IMR-90 (cell line): ENCODE measurements at regions not wholly inside any gene's neighbourhood (a gene's known extent, or its start where the extent isn't known, plus 50 kb on each side); places are given as distances from the start of the nearest gene placed in this dataset.
A peak's percentile ranks its signal among the peaks of the same experiment; 100 is the strongest.

Source experiments
- ATAC-seq: fragments of 200-7000 bp; cut with Tn5 transposase; 2 replicates; pipeline ENCODE4 v1.9.1; 2020; ENCODE audit warnings: low read depth, mild to moderate bottlenecking, moderate library complexity
- BruUV-seq: library from RNA; stranded (reverse); fragments of 400-500 nt; replicated peaks from 2 replicates; lab custom pipeline; 2021; lab: Mats Ljungman, UMichigan
- CTCF ChIA-PET: fragments of 300-600 bp; formaldehyde crosslinking; extraction: SDS; loops from one replicate; lab custom pipeline; 2021; ENCODE audit warnings: antibody characterized with exemption; lab: Yijun Ruan, JAX
- POLR2A ChIA-PET: fragments of 300-600 bp; sonication (Branson Sonifier 250); formaldehyde crosslinking; loops from one replicate; lab custom pipeline; 2022; ENCODE audit warnings: antibody characterized with exemption; ENCODE audit not compliant: unreplicated experiment; lab: Charles Lee
- DNase-seq: peaks from one replicate; pipeline ENCODE4 v3.0.0; 2013
- H2AFZ ChIP-seq: replicated peaks from 2 replicates; pipeline ENCODE3; 2013; ENCODE audit warnings: low read length, mild to moderate bottlenecking; ENCODE audit not compliant: poor library complexity
- H2AK5ac ChIP-seq: 2 replicates; pipeline ENCODE4 v1.6.1; 2013; ENCODE audit warnings: low read depth, low read length, inconsistent platforms
- H2AK9ac ChIP-seq: replicated peaks from 2 replicates; pipeline ENCODE3; 2013; ENCODE audit warnings: mild to moderate bottlenecking, low read depth, low read length, moderate library complexity; ENCODE audit not compliant: poor library complexity
- H2BK120ac ChIP-seq: 2 replicates; pipeline ENCODE4 v1.6.1; 2013; ENCODE audit warnings: low read depth, low read length, inconsistent platforms
- H2BK15ac ChIP-seq: 3 replicates; pipeline ENCODE4 v1.6.1; 2013; ENCODE audit warnings: low read depth, low read length, inconsistent platforms
- H2BK20ac ChIP-seq: 2 replicates; pipeline ENCODE4 v1.6.1; 2013; ENCODE audit warnings: low read depth, mild to moderate bottlenecking, inconsistent platforms, low read length, moderate library complexity
- H2BK5ac ChIP-seq: 2 replicates; pipeline ENCODE4 v1.6.1; 2013; ENCODE audit warnings: mild to moderate bottlenecking, low read depth, low read length, inconsistent platforms; ENCODE audit not compliant: poor library complexity, severe bottlenecking
- H3K14ac ChIP-seq: replicated peaks from 2 replicates; pipeline ENCODE4 v1.6.1; 2013; ENCODE audit warnings: low read depth, low read length, inconsistent platforms
- H3K18ac ChIP-seq: 2 replicates; pipeline ENCODE4 v1.6.1; 2013; ENCODE audit warnings: low read depth, low read length, control low read depth
- H3K23ac ChIP-seq: 2 replicates; pipeline ENCODE4 v1.6.1; 2013; ENCODE audit warnings: low read depth, low read length, inconsistent platforms
- H3K27ac ChIP-seq: 2 replicates; pipeline ENCODE4 v1.5.1; 2013; ENCODE audit warnings: mild to moderate bottlenecking, control low read depth, low read length; ENCODE audit not compliant: insufficient read depth
- H3K27me3 ChIP-seq: 2 replicates; pipeline ENCODE4 v1.6.1; 2013; ENCODE audit warnings: low read length; ENCODE audit not compliant: control insufficient read depth, insufficient read depth
- H3K36me3 ChIP-seq: 2 replicates; pipeline ENCODE4 v1.6.1; 2013; ENCODE audit warnings: low read length, mixed read lengths; ENCODE audit not compliant: control insufficient read depth, insufficient read depth
- H3K4ac ChIP-seq: 2 replicates; pipeline ENCODE4 v1.6.1; 2013; ENCODE audit warnings: low read depth, low read length, inconsistent platforms
- H3K4me1 ChIP-seq: 2 replicates; pipeline ENCODE4 v1.6.1; 2013; ENCODE audit warnings: low read length, mixed read lengths; ENCODE audit not compliant: control insufficient read depth, insufficient read depth
- H3K4me2 ChIP-seq: 2 replicates; pipeline ENCODE4 v1.6.1; 2013; ENCODE audit warnings: low read depth, mild to moderate bottlenecking, control low read depth, low read length, moderate library complexity
- H3K4me3 ChIP-seq: 2 replicates; pipeline ENCODE4 v1.5.1; 2013; ENCODE audit warnings: low read depth, mild to moderate bottlenecking, control low read depth, low read length, moderate library complexity; ENCODE audit not compliant: insufficient read depth
- H3K56ac ChIP-seq: 2 replicates; pipeline ENCODE4 v1.6.1; 2013; ENCODE audit warnings: low read length, inconsistent platforms; ENCODE audit not compliant: insufficient read depth; ENCODE audit errors: extremely low read depth
- H3K79me1 ChIP-seq, 2 experiments: 2 replicates each; pipeline ENCODE4 v1.6.1; 2013; ENCODE audit warnings: low read length in 2 of 2, inconsistent platforms in 1 of 2, low read depth in 1 of 2
- H3K9ac ChIP-seq: 2 replicates; pipeline ENCODE4 v1.6.1; 2013; ENCODE audit warnings: low read depth, low read length, control low read depth
- H3K9me1 ChIP-seq: 2 replicates; pipeline ENCODE4 v1.6.1; 2013; ENCODE audit warnings: low read length, inconsistent platforms; ENCODE audit not compliant: insufficient read depth
- H3K9me3 ChIP-seq: 2 replicates; pipeline ENCODE4 v1.6.1; 2013; ENCODE audit warnings: low read length; ENCODE audit not compliant: control insufficient read depth, insufficient read depth
- H4K20me1 ChIP-seq: 2 replicates; pipeline ENCODE4 v1.6.1; 2013; ENCODE audit warnings: low read length, inconsistent platforms; ENCODE audit not compliant: insufficient read depth
- H4K5ac ChIP-seq: 2 replicates; pipeline ENCODE4 v1.6.1; 2013; ENCODE audit warnings: mild to moderate bottlenecking, low read depth, low read length, control low read depth
- H4K8ac ChIP-seq, 2 experiments: 2 replicates each; pipeline ENCODE4 v1.6.1; 2013; ENCODE audit warnings: low read depth in 2 of 2, low read length in 2 of 2, control low read depth in 1 of 2, inconsistent platforms in 1 of 2
- H4K91ac ChIP-seq: 2 replicates; pipeline ENCODE4 v1.6.1; 2013; ENCODE audit warnings: low read depth, low read length, inconsistent platforms; ENCODE audit not compliant: insufficient read depth
- MAFK ChIP-seq: IDR thresholded peaks from 2 replicates; pipeline ENCODE4 v1.6.1; 2012; ENCODE audit warnings: low read depth, low read length, improper control_type of control experiment
- RAD21 ChIP-seq: IDR thresholded peaks from 2 replicates; pipeline ENCODE4 v1.6.1; 2012; ENCODE audit warnings: low read length, improper control_type of control experiment
- SMC3 ChIP-seq: fragments of 150-350 bp; IDR thresholded peaks from 2 replicates; pipeline ENCODE4 v1.6.1; 2016; ENCODE audit warnings: low read depth, mild to moderate bottlenecking, antibody characterized with exemption, low read length, moderate library complexity
- WGBS, 2 experiments: methylation state at CpG; one replicate each; pipeline versions ENCODE4 v1.1.5 to v1.1.7; 2013; ENCODE audit warnings: missing lambda C conversion rate in 2 of 2; ENCODE audit not compliant: insufficient read length in 1 of 2; ENCODE audit errors: extremely low coverage in 2 of 2; 5-methylcytosine and 5-hydroxymethylcytosine counted together
- dilution Hi-C: fragments of 300-500 bp; cut with HindIII; formaldehyde crosslinking; loops from one replicate; pipeline ENCODE4 v1.14.3; 2018; ENCODE audit warnings: low sequenced_read_pairs; ENCODE audit not compliant: unreplicated experiment
- in situ Hi-C: fragments of 300-500 bp; cut with MboI; formaldehyde crosslinking; loops from 3 replicates; pipeline ENCODE4 v1.14.3; 2019; ENCODE audit warnings: low sequenced_read_pairs, inconsistent platforms, mixed read lengths
- intact Hi-C: fragments of 100-400 bp; cut with micrococcal nuclease; formaldehyde crosslinking; loops from 2 replicates; pipeline ENCODE4 v1.10.0; 2022

GRCh38 chr9:86163503-86163902, 64.1 kb upstream of the GOLM1 start:
- no peak overlapping the region for H2BK5ac ChIP-seq
- TF ChIP-seq RAD21 = no peak
- TF ChIP-seq SMC3 = no peak
- peak; percentile 87 for TF ChIP-seq MAFK
- no peak overlapping the region for H3K4me2 ChIP-seq
- no peak overlapping the region for H3K27ac ChIP-seq
- no peak overlapping the region for H3K18ac ChIP-seq
- H3K9me1 ChIP-seq = no peaks in the 10 kb centered on the region
- H3K14ac ChIP-seq = no peak overlapping the region
- H2BK15ac ChIP-seq = no peak overlapping the region
- no peak for DNase-seq
- H2AK9ac ChIP-seq = no peak overlapping the region
- in situ Hi-C loops = no loop called here
- ATAC-seq = no peak
- intact Hi-C loops = no loop called here
- no peak overlapping the region for H4K8ac ChIP-seq
- H3K23ac ChIP-seq = no peak overlapping the region
- H4K20me1 ChIP-seq = no peaks in the 10 kb centered on the region
- no TSS peak for BruUV-seq
- H3K56ac ChIP-seq = no peak overlapping the region
- H2AK5ac ChIP-seq = no peak overlapping the region
- no peaks in the 10 kb centered on the region for H3K36me3 ChIP-seq
- CTCF ChIA-PET = no interaction called here
- no CpG with 5 or more reads among the region's 4 CpGs for WGBS, 2 experiments
- H3K27me3 ChIP-seq = no peaks in the 10 kb centered on the region
- POLR2A ChIA-PET = no interaction called here
- no peak overlapping the region for H2BK20ac ChIP-seq
- H3K4ac ChIP-seq = no peak overlapping the region
- H3K9ac ChIP-seq = no peak overlapping the region
- dilution Hi-C loops = no loop called here
- no peak overlapping the region for H2BK120ac ChIP-seq
- no peak overlapping the region for H4K5ac ChIP-seq
- no peaks in the 10 kb centered on the region for H3K4me1 ChIP-seq
- no peak overlapping the region for H3K4me3 ChIP-seq
- peaks cover 2% of the 10 kb centered on the region; the same call in 1 of the 2 replicates for H3K9me3 ChIP-seq
- H2AFZ ChIP-seq = no peak overlapping the region
- H4K91ac ChIP-seq = no peak overlapping the region
- no peaks in the 10 kb centered on the region for H3K79me1 ChIP-seq
